HG03575 (cell line): ENCODE measurements at regions not wholly inside any gene's neighbourhood (a gene's known extent, or its start where the extent isn't known, plus 50 kb on each side); places are given as distances from the start of the nearest gene placed in this dataset.
"Not testable (repeated sequence)": the region's sequence is repeated elsewhere in the genome, so short reads cannot be mapped to it uniquely, and the experiment has no call there.

Source experiments
- ATAC-seq: cut with Tn5 transposase; IDR thresholded peaks from one replicate; pipeline ENCODE4 v1.9.1; 2021; ENCODE audit not compliant: unreplicated experiment, insufficient number of reproducible peaks, low FRiP score; ENCODE audit errors: extremely low read depth

DNA sequence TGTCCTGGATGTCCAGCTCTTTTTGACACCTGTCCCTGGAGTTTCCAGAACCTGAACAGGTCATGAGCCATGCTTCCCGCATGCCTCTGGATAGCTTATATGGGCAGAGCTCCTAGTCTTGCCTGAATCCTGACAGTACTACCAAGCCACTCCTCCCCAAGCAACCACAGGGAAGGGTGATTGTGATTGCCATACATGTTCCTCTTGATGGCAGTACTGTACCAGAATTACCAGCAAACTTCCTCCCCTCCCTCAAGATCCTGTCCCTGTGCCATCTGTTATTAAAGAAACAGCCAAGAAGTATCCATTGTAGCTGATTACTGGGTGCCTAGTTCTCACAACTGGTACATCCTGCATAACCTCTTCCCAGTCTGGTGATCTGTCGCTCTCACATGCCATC is 264.3 kb upstream of the AGTR2 start:
- ATAC-seq = no peak

DNA sequence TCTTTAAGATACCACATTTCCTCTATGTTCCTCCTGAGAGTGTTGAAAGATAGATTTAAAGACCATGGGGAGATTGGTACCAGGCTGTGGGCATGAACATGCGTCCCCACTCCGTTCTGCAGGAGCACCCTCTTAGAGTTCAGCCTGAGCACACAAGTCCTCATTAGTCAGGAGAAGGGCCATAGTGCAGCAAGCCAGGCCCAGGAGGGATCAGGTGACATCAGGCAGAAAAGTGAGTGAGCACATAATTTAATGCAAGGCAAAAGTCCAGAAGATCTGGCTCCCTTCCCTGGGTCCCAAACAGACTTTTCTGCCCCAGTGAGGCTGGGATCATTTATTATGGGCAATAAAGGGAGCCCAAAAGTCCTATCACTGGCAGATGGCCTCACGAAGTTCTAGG is 263.7 kb upstream of the AGTR2 start:
- no peak for ATAC-seq

DNA sequence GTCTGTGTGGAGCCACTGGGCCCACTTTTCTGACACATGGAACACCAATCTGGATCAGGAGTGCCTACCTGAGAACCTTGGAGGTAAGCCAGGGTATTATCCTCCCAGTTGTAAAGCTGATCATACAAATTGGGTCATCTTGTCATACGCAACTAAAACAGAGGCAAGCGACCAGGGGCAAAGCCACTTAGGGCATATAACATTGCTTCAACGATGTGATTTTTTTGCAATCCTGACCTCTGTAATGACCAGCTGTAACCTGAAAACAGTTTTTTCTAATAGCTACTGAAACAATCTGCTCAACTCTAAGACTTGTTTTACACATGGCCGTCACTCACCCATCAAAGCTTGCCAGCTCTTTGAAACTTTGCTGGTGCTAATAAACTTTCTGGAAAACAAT is 261.5 kb upstream of the AGTR2 start:
- no peak for ATAC-seq

DNA sequence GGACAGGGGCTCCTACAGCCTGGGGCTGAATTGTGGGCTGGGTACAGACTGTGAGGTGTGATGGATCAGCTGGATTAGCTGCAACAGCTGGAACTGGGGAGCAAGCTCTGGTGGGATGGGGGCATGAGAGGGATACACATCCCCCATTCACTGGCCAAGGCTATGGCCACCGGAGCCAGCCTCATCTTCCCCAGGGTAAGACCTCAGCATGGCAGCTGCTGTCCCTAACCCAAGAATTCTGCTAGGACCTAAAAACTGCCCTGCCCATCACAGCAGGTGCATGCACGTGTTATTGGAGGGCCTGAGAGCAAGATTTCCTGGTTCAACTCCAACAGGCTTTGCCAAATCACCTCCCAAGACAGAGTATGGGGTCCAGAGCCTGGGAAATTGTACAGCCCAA is 258.6 kb upstream of the AGTR2 start:
- no peak for ATAC-seq

- ATAC-seq = peak; percentile 90
These were observed 258.1 kb upstream of the AGTR2 start for GRCh38 chrX:115912372-115912897.

GRCh38 chrX:115913575-115913974 is 257.0 kb upstream of the AGTR2 start:
- peak; percentile 52 for ATAC-seq

GRCh38 chrX:115915625-115916024 is 254.9 kb upstream of the AGTR2 start:
- ATAC-seq = not testable (repeated sequence)

GRCh38 chrX:115929480-115929879 is 241.1 kb upstream of the AGTR2 start:
- ATAC-seq = no peak

- no peak for ATAC-seq
These were observed 234.5 kb upstream of the AGTR2 start for GRCh38 chrX:115936008-115936407.

DNA sequence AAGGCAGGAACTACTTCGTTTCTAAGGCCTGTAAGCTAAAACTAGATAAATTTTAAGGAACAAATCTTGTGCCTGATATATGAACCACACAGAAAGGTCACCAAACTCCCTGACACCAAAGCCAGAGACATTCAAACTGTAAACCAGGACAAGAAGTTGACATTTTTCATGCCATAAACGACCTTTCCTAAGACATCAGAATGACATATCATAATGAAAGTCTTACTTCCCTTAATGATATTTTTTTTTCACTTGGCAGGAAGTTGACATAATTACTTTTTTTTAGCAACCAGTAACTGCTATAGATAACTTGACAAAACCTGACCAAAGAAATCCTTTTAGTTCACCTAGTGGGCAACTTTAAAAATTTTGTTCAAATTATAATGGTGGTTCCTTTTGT is 231.5 kb upstream of the AGTR2 start:
- ATAC-seq = peak; percentile 49

GRCh38 chrX:115939636-115940160 is 230.8 kb upstream of the AGTR2 start:
- no peak for ATAC-seq

GRCh38 chrX:115940348-115940747 is 230.2 kb upstream of the AGTR2 start:
- no peak for ATAC-seq

- ATAC-seq = peak; percentile 34
These were observed 229.6 kb upstream of the AGTR2 start for GRCh38 chrX:115940888-115941332.

DNA sequence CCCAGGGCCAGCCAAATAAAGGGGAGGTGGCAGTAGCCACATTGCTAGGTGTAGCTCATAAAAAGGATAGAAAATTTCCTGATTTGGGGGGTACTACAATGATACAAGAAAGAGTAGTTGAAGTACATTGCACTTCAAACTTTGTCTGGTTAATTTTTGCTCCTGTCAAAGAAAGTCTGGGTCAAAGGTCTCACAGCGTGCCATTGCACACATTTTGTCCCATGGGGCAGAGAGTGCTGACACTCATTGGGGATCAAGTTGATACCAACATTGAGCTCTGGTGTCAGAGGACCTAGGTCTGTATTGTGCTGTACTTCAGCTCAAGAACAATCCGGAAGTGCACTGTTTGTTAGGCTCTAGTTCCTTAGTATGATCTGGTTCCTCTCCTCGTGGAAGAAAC is 229.2 kb upstream of the AGTR2 start:
- ATAC-seq = no peak

- ATAC-seq = no peak
These were observed 224.5 kb upstream of the AGTR2 start for GRCh38 chrX:115946059-115946458.

- ATAC-seq = peak; percentile 45
These were observed 222.3 kb upstream of the AGTR2 start for GRCh38 chrX:115948018-115948923.

- ATAC-seq = no peak
These were observed 220.4 kb upstream of the AGTR2 start for GRCh38 chrX:115949900-115950822.

DNA sequence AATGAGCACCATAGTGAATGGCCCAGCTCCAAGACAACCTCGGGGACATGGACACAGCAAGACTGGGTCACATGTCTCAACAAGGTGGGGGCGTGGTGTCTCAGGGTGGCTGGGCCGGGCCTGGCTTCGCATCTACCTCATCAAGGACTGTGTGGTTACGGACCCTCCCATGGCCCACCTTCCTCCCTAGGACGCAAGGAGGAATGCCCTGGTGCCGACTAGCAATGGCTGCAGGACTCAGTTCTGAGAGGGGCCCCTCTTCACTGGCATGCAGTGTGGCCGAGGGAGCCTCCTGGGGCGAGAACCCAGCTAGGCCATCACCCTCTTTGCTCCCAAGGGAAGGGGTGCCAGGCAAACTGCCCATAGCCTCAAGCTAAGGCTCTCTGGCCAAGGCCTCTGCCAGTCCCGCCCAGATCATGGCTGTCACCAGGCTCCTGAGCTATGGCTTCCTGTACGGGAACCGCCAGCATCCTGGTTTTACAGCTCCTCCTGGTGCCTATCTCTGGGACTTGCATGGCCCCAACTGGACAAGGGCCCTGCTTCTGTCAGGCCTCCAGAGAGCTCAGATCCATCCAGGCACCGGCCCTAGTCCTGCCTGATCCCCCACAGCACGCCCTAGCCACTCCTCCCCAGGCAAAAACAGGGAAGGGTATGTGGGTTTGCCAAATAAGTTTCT is 218.0 kb upstream of the AGTR2 start:
- no peak for ATAC-seq
